DND-41 (cell line): ENCODE measurements at regions not wholly inside any gene's neighbourhood (a gene's known extent, or its start where the extent isn't known, plus 50 kb on each side); places are given as distances from the start of the nearest gene placed in this dataset.

Experiments
- ATAC-seq: fragments of 200-7000 bp; cut with Tn5 transposase; 3 replicates; pipeline ENCODE4 v1.9.1; 2021; ENCODE audit warnings: low read depth; ENCODE audit not compliant: insufficient read depth
- DNase-seq: peaks from one replicate; pipeline ENCODE4 v3.0.0-alpha.2; 2020
- H2AFZ ChIP-seq: 2 replicates; pipeline ENCODE4 v1.6.0; 2012; ENCODE audit warnings: low read depth, low read length
- H3K27ac ChIP-seq: 2 replicates; pipeline ENCODE4 v1.5.1; 2012; ENCODE audit warnings: low read length, inconsistent platforms
- H3K27me3 ChIP-seq: fragments of 200-600 bp; sonication (generic); 2 replicates; pipeline ENCODE4 v1.6.0; 2012; ENCODE audit warnings: low read length, mild to moderate bottlenecking, inconsistent platforms; ENCODE audit not compliant: insufficient read depth, poor library complexity
- H3K36me3 ChIP-seq: 2 replicates; pipeline ENCODE4 v1.5.1; 2012; ENCODE audit warnings: low read length, inconsistent platforms; ENCODE audit not compliant: insufficient read depth
- H3K4me1 ChIP-seq: 2 replicates; pipeline ENCODE4 v1.5.1; 2012; ENCODE audit warnings: mild to moderate bottlenecking, low read length; ENCODE audit not compliant: insufficient read depth
- H3K4me2 ChIP-seq: 2 replicates; pipeline ENCODE4 v1.6.0; 2012; ENCODE audit warnings: mild to moderate bottlenecking, moderate library complexity, low read length, inconsistent platforms; ENCODE audit not compliant: insufficient read depth
- H3K4me3 ChIP-seq, 2 experiments: fragments of 200-600 bp in 1 of 2; shearing (Covaris generic) in 1 of 2; 2 replicates each; pipeline ENCODE4 v1.5.1; 2012 to 2016; ENCODE audit warnings: inconsistent platforms in 2 of 2, low read length in 2 of 2, mild to moderate bottlenecking in 2 of 2, low read depth in 1 of 2, moderate library complexity in 1 of 2
- H3K79me2 ChIP-seq: 2 replicates; pipeline ENCODE4 v1.6.0; 2012; ENCODE audit warnings: low read length, inconsistent platforms; ENCODE audit not compliant: insufficient read depth
- H3K9ac ChIP-seq: 2 replicates; pipeline ENCODE4 v1.6.0; 2012; ENCODE audit warnings: low read depth, mild to moderate bottlenecking, inconsistent platforms, low read length, moderate library complexity
- H3K9me3 ChIP-seq: 2 replicates; pipeline ENCODE4 v1.5.1; 2012; ENCODE audit warnings: low read length, moderate library complexity, mild to moderate bottlenecking, inconsistent platforms; ENCODE audit not compliant: insufficient read depth, severe bottlenecking
- H4K20me1 ChIP-seq: 2 replicates; pipeline ENCODE4 v1.6.0; 2012; ENCODE audit warnings: low read length; ENCODE audit not compliant: insufficient read depth
- EZH2 ChIP-seq: IDR thresholded peaks from 3 replicates; pipeline ENCODE4 v1.6.1; 2012; ENCODE audit warnings: borderline replicate concordance, low read depth, mild to moderate bottlenecking, moderate library complexity, low read length, inconsistent platforms; ENCODE audit not compliant: severe bottlenecking
- TF ChIP-seq, protein P1 (sequence below): IDR thresholded peaks from 2 replicates; pipeline ENCODE4 v1.5.1; 2012; ENCODE audit warnings: borderline replicate concordance, low read length, moderate library complexity, mild to moderate bottlenecking; ENCODE audit not compliant: poor library complexity, severe bottlenecking; ENCODE audit errors: extremely low read depth

DNA sequence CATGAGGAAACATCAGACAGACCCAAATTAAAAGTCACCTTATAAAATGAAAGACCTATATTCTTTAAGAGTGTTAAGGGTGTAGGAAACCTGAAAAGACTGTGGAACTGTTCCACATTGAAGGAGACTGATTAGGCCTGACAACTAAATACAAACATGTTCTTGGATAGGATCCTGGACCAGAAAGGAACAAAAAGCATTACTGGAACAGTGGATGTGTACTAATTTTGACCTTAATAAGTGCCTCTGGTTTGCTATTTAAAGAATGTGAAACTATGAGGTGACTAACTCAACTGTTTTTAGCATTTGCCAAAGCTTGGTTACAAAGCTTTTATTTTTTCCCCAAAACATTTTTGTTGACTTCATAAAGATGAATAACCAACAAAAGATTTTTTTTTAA, 340.6 kb downstream of the CAAP1 start:
- no peak overlapping the region for H2AFZ ChIP-seq
- no peak overlapping the region for H3K4me2 ChIP-seq
- DNase-seq, result no peak
- no peaks in the 10 kb centered on the region for H3K27me3 ChIP-seq
- H4K20me1 ChIP-seq, result no peaks in the 10 kb centered on the region
- H3K9ac ChIP-seq, result no peak overlapping the region
- ATAC-seq, result no peak
- no peaks in the 10 kb centered on the region for H3K4me1 ChIP-seq
- H3K36me3 ChIP-seq, result no peaks in the 10 kb centered on the region
- H3K4me3 ChIP-seq, result no peak overlapping the region
- H3K9me3 ChIP-seq, result no peaks in the 10 kb centered on the region
- H3K79me2 ChIP-seq, result no peaks in the 10 kb centered on the region
- H3K27ac ChIP-seq, result no peak overlapping the region
- TF ChIP-seq, protein P1, sequence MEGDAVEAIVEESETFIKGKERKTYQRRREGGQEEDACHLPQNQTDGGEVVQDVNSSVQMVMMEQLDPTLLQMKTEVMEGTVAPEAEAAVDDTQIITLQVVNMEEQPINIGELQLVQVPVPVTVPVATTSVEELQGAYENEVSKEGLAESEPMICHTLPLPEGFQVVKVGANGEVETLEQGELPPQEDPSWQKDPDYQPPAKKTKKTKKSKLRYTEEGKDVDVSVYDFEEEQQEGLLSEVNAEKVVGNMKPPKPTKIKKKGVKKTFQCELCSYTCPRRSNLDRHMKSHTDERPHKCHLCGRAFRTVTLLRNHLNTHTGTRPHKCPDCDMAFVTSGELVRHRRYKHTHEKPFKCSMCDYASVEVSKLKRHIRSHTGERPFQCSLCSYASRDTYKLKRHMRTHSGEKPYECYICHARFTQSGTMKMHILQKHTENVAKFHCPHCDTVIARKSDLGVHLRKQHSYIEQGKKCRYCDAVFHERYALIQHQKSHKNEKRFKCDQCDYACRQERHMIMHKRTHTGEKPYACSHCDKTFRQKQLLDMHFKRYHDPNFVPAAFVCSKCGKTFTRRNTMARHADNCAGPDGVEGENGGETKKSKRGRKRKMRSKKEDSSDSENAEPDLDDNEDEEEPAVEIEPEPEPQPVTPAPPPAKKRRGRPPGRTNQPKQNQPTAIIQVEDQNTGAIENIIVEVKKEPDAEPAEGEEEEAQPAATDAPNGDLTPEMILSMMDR, result no peak
- no peak for TF ChIP-seq EZH2

DNA sequence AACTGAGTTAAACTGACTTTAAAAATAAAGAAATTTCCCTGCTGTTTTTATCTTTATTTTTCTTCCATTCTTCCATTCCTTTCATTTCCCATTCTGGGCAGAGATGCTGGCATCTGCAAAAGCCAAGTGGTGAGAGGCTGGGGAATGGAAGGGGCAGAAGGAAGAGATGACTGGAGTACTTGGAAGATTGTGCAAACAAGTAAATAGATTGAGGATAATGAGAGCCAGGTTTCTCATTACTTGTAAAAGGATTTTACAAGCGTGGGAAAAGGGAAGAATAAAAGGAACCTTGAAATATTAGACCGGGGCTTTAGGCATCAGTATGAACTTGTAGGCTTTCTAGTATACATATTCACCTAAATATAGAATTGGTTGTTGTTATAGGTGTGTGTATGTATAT, 341.2 kb downstream of the CAAP1 start:
- no peaks in the 10 kb centered on the region for H4K20me1 ChIP-seq
- H2AFZ ChIP-seq, result no peak overlapping the region
- no peak overlapping the region for H3K9ac ChIP-seq
- H3K4me2 ChIP-seq, result no peak overlapping the region
- H3K79me2 ChIP-seq, result no peaks in the 10 kb centered on the region
- H3K4me3 ChIP-seq, result no peak overlapping the region
- DNase-seq, result no peak
- no peaks in the 10 kb centered on the region for H3K9me3 ChIP-seq
- H3K36me3 ChIP-seq, result no peaks in the 10 kb centered on the region
- H3K4me1 ChIP-seq, result no peaks in the 10 kb centered on the region
- TF ChIP-seq EZH2, result no peak
- TF ChIP-seq, protein P1, result no peak
- no peaks in the 10 kb centered on the region for H3K27me3 ChIP-seq
- ATAC-seq, result no peak
- H3K27ac ChIP-seq, result no peak overlapping the region

DNA sequence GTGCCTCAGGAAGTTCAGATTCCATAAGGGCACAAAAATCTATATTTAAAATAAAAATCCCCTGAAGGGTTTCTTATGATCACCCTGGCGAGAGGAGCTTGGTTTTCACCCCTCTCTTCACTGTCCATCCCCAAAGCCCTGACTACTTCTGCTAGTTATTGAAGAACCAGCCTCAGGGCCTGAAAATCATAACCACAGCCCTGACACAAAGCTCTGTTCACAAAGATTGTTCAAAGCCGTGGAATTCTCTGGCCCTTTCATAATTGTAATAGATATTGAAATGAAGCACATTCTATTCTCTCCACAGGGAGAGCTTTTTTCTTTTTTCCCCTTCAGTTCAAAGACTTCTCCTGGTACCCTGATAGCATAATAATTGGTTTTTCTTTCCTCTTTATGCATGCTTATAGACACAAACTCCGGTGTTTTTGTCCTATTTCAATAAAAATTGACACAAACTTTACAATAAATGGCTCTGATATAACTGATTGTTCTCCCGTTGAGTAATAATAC, 343.8 kb downstream of the CAAP1 start:
- Histone ChIP-seq H3K79me2 (no peaks in the 10 kb centered on the region), H3K9ac (no peak overlapping the region), H2AFZ (no peak overlapping the region), H4K20me1 (no peaks in the 10 kb centered on the region), H3K27ac (no peak overlapping the region), H3K4me3 (no peak overlapping the region), H3K36me3 (no peaks in the 10 kb centered on the region), H3K9me3 (no peaks in the 10 kb centered on the region), H3K4me1 (no peaks in the 10 kb centered on the region), H3K4me2 (no peak overlapping the region), H3K27me3 (no peaks in the 10 kb centered on the region)
- no peak for TF ChIP-seq EZH2
- TF ChIP-seq, protein P1, result no peak
- ATAC-seq (no peak), DNase-seq (no peak)
